HepG2 (cell line): ENCODE measurements at regions not wholly inside any gene's neighbourhood (a gene's known extent, or its start where the extent isn't known, plus 50 kb on each side); places are given as distances from the start of the nearest gene placed in this dataset.

Experiments used
- ATAC-seq: fragments of 200-7000 bp; cut with Tn5 transposase; 3 replicates; pipeline ENCODE4 v1.9.1; 2020; ENCODE audit warnings: mild to moderate bottlenecking, moderate library complexity
- BruUV-seq: library from RNA; stranded (reverse); fragments of 400-500 nt; replicated peaks from 2 replicates; lab custom pipeline; 2021; lab: Mats Ljungman, UMichigan
- CTCF ChIA-PET: fragments of 300-600 bp; formaldehyde crosslinking; extraction: SDS; loops from one replicate; lab custom pipeline; 2021; ENCODE audit warnings: low total read pairs, inconsistent platforms, low intra/inter-chr PET ratio; lab: Yijun Ruan, JAX
- POLR2A ChIA-PET: fragments of 350-600 bp; sonication (Branson Sonifier 250); formaldehyde crosslinking; loops from one replicate; lab custom pipeline; 2020; ENCODE audit warnings: antibody characterized with exemption, inconsistent platforms; lab: Yijun Ruan, JAX
- DNase-seq: peaks from one replicate; pipeline ENCODE4 v3.0.0-alpha.2; 2015; ENCODE audit warnings: low spot score
- FAIRE-seq: peaks from 3 replicates; lab custom pipeline; 2011; peaks lifted over from hg19 to GRCh38; lab: Jason Lieb, UNC
- H2AFZ ChIP-seq: one replicate; pipeline ENCODE4 v1.6.1; 2011; ENCODE audit warnings: low read length, inconsistent platforms
- H3K27ac ChIP-seq: fragments of 300-600 bp; 3 replicates; pipeline ENCODE4 v1.8.0; 2011; ENCODE audit warnings: mixed run types, mild to moderate bottlenecking, mixed read lengths, low read length, inconsistent platforms; ENCODE audit not compliant: insufficient read depth; ENCODE audit errors: extremely low read length
- H3K27me3 ChIP-seq, 2 experiments: fragments of 200-600 bp in 1 of 2; 2 replicates in 1 of 2; 3 replicates in 1 of 2; pipeline versions ENCODE4 v1.6.0 to v1.8.0; 2011; ENCODE audit warnings: low read length in 2 of 2, mild to moderate bottlenecking in 2 of 2, moderate library complexity in 2 of 2, inconsistent platforms in 1 of 2; ENCODE audit not compliant: insufficient read depth in 2 of 2, control insufficient read depth in 1 of 2
- H3K36me3 ChIP-seq, 2 experiments: fragments of 200-600 bp in 1 of 2; replicated peaks in 1 of 2; 2 replicates in 1 of 2; 3 replicates in 1 of 2; pipeline versions ENCODE4 v1.5.1 to v1.8.0; 2011; ENCODE audit warnings: low read length in 2 of 2, inconsistent platforms in 1 of 2; ENCODE audit not compliant: insufficient read depth in 2 of 2, control insufficient read depth in 1 of 2
- H3K4me1 ChIP-seq: 2 replicates; pipeline ENCODE4 v1.5.1; 2012; ENCODE audit warnings: low read length, inconsistent platforms; ENCODE audit not compliant: insufficient read depth
- H3K4me2 ChIP-seq: 2 replicates; pipeline ENCODE4 v1.6.0; 2011; ENCODE audit warnings: low read depth, low read length, inconsistent platforms
- H3K4me3 ChIP-seq, 3 experiments: fragments of 200-600 bp in 1 of 3; sonication (generic), shearing (Covaris generic) in 1 of 3; replicated peaks in 1 of 3; 2 replicates each; pipeline ENCODE4 v1.5.1; 2011 to 2016; ENCODE audit warnings: low read length in 3 of 3, inconsistent platforms in 2 of 3, low read depth in 2 of 3, mild to moderate bottlenecking in 2 of 3, control low read depth in 1 of 3, mixed read lengths in 1 of 3; ENCODE audit not compliant: insufficient read depth in 1 of 3
- H3K79me2 ChIP-seq: one replicate; pipeline ENCODE4 v1.6.1; 2011; ENCODE audit warnings: low read length, inconsistent platforms; ENCODE audit not compliant: insufficient read depth
- H3K9ac ChIP-seq: 2 replicates; pipeline ENCODE4 v1.6.0; 2011; ENCODE audit warnings: mild to moderate bottlenecking, low read depth, low read length, inconsistent platforms; ENCODE audit not compliant: insufficient read depth
- H3K9me3 ChIP-seq: 2 replicates; pipeline ENCODE4 v1.5.1; 2012; ENCODE audit warnings: mild to moderate bottlenecking, low read length
- H4K20me1 ChIP-seq: 2 replicates; pipeline ENCODE4 v1.6.0; 2011; ENCODE audit warnings: inconsistent platforms, mild to moderate bottlenecking, low read length, moderate library complexity; ENCODE audit not compliant: insufficient read depth
- BRD4 ChIP-seq: sonication (generic); formaldehyde crosslinking; IDR thresholded peaks from 2 replicates; pipeline ENCODE4 v1.4.0; 2020; ENCODE audit warnings: missing genetic modification reagents
- FOSL1 ChIP-seq: sonication (generic); formaldehyde crosslinking; IDR thresholded peaks from 2 replicates; pipeline ENCODE4 v1.9.0; 2021; ENCODE audit warnings: missing genetic modification reagents, borderline replicate concordance
- HES4 ChIP-seq: sonication (generic); formaldehyde crosslinking; IDR thresholded peaks from 2 replicates; pipeline ENCODE4 v1.9.0; 2021; ENCODE audit warnings: mild to moderate bottlenecking, missing genetic modification reagents, borderline replicate concordance
- MYNN ChIP-seq: sonication (generic); formaldehyde crosslinking; IDR thresholded peaks from 2 replicates; pipeline ENCODE4 v1.4.0; 2020; ENCODE audit warnings: mild to moderate bottlenecking, low read depth, missing genetic modification reagents
- PTBP1 ChIP-seq: fragments of 200-400 bp; formaldehyde crosslinking; IDR thresholded peaks from 2 replicates; pipeline ENCODE4 v1.6.1; 2018; ENCODE audit warnings: low read length, low read depth; ENCODE audit not compliant: poor library complexity, severe bottlenecking
- RFX1 ChIP-seq: fragments of 450-650 bp; IDR thresholded peaks from 2 replicates; pipeline ENCODE4 v1.6.1; 2017
- STAT6 ChIP-seq: sonication (generic); formaldehyde crosslinking; IDR thresholded peaks from 2 replicates; pipeline ENCODE4 v1.4.0; 2020; ENCODE audit warnings: missing genetic modification reagents, mild to moderate bottlenecking, borderline replicate concordance
- THYN1 ChIP-seq: sonication (generic); formaldehyde crosslinking; IDR thresholded peaks from 2 replicates; pipeline ENCODE4 v1.8.1; 2023; ENCODE audit warnings: low read depth, mild to moderate bottlenecking, moderate library complexity, missing genetic modification reagents, borderline replicate concordance
- ZNF564 ChIP-seq: sonication (generic); formaldehyde crosslinking; IDR thresholded peaks from 2 replicates; pipeline ENCODE4 v1.8.1; 2023; ENCODE audit warnings: mild to moderate bottlenecking, missing genetic modification reagents
- ZNF678 ChIP-seq: sonication (generic); formaldehyde crosslinking; IDR thresholded peaks from 2 replicates; pipeline ENCODE4 v1.4.0; 2020; ENCODE audit warnings: mild to moderate bottlenecking, missing genetic modification reagents
- ZNF773 ChIP-seq: sonication (generic); formaldehyde crosslinking; IDR thresholded peaks from 2 replicates; pipeline ENCODE4 v1.4.0; 2020; ENCODE audit warnings: missing genetic modification reagents, borderline replicate concordance
- ZSCAN20 ChIP-seq: sonication (generic); formaldehyde crosslinking; IDR thresholded peaks from 2 replicates; pipeline ENCODE4 v1.4.0; 2020; ENCODE audit warnings: missing genetic modification reagents, mild to moderate bottlenecking, borderline replicate concordance
- WGBS: methylation state at CpG from one replicate; pipeline ENCODE4 v1.1.6; 2017; ENCODE audit warnings: low lambda C conversion rate; 5-methylcytosine and 5-hydroxymethylcytosine counted together
- in situ Hi-C: cut with HindIII; loops from 2 replicates; pipeline ENCODE4 v1.10.0; 2017; ENCODE audit warnings: low pct_unique_long_range_greater_than_20kb; ENCODE audit not compliant: extremely low pct_ligation_motif_present
- intact Hi-C: fragments of 100-400 bp; cut with micrococcal nuclease; formaldehyde crosslinking; loops from one replicate; pipeline ENCODE4 v1.10.0; 2022; ENCODE audit not compliant: unreplicated experiment

GRCh38 chr9:135330307-135330631 is 149.3 kb upstream of the PPP1R26 start:
- 0 out of 2 replicates have a peak, but pooled peaks cover 10% of the 10 kb centered on the region for H3K9me3 ChIP-seq
- ATAC-seq (no peak), FAIRE-seq (no peak), DNase-seq (no peak)
- TF ChIP-seq PTBP1 (no peak), MYNN (CRISPR knock-in tag) (no peak), FOSL1 (CRISPR knock-in tag) (no peak), STAT6 (CRISPR knock-in tag) (no peak), RFX1 (no peak), ZNF773 (CRISPR knock-in tag) (no peak), THYN1 (CRISPR knock-in tag) (no peak), ZNF564 (no peak), BRD4 (CRISPR knock-in tag) (no peak), ZSCAN20 (CRISPR knock-in tag) (no peak), HES4 (CRISPR knock-in tag) (no peak), ZNF678 (CRISPR knock-in tag) (no peak)
- no peaks in the 10 kb centered on the region for H3K36me3 ChIP-seq
- no peak overlapping the region for H3K9ac ChIP-seq
- H3K4me2 ChIP-seq: no peak overlapping the region
- no peaks in the 10 kb centered on the region for H3K79me2 ChIP-seq
- H3K27ac ChIP-seq: no peak overlapping the region
- CTCF ChIA-PET: no interaction called here
- no peaks in the 10 kb centered on the region for H3K4me1 ChIP-seq
- WGBS: 4% methylated on average over 3 of the region's 6 CpGs
- H4K20me1 ChIP-seq: no peaks in the 10 kb centered on the region
- peaks cover 1 to 29% of the 10 kb centered on the region in 2 experiments; a peak in 3 of 5 replicates for H3K27me3 ChIP-seq
- H3K4me3 ChIP-seq: no peak overlapping the region
- no peak overlapping the region for H2AFZ ChIP-seq
- POLR2A ChIA-PET: no interaction called here
- intact Hi-C loops: no loop called here
- BruUV-seq: no TSS peak
- in situ Hi-C loops: no loop called here
